22Rv1 (cell line): ENCODE measurements at regions not wholly inside any gene's neighbourhood (a gene's known extent, or its start where the extent isn't known, plus 50 kb on each side); places are given as distances from the start of the nearest gene placed in this dataset.

Experiments used
- H3K27ac ChIP-seq: fragments of 450-650 bp; 2 replicates; pipeline ENCODE4 v1.5.1; 2017
- ZFX ChIP-seq: fragments of 450-650 bp; IDR thresholded peaks from 2 replicates; pipeline ENCODE4 v1.6.1; 2017; ENCODE audit warnings: antibody characterized with exemption, borderline replicate concordance
- TF ChIP-seq, protein P1 (sequence below): fragments of 450-650 bp; IDR thresholded peaks from 2 replicates; pipeline ENCODE4 v1.5.1; 2017; ENCODE audit warnings: mild to moderate bottlenecking

DNA sequence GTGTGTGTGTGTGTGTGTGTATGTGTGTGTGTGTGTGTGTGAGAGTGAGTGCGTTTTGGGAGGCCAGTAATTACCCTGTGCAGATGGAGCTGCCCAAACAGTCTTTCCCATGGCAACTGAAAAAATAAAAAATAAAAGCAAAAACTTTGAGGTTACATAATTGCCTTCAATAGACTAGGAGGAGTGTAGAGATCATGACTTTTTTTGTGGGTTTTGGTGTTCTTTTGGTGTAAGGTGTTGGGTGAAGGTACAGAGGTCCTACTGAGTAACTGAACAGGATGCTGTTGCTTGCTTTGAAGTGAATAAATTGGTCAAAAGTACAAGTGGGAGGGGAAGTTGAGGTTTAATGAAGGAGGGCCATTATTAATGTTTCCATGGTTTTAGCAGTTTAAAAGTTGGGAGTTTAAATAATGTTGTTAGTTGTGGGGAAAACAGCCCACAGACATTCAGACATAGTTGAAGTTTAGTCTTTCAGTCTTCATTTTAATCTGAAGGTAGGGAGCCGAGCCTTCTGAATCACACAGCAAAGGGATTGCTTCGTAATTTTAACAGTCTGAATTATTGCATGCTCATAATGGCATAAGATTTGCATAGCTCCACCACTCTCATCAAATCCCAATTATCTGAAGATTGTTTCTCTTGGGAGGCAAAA is 251.4 kb downstream of the PRL start:
- no peak for TF ChIP-seq ZFX
- no peak overlapping the region for H3K27ac ChIP-seq

DNA sequence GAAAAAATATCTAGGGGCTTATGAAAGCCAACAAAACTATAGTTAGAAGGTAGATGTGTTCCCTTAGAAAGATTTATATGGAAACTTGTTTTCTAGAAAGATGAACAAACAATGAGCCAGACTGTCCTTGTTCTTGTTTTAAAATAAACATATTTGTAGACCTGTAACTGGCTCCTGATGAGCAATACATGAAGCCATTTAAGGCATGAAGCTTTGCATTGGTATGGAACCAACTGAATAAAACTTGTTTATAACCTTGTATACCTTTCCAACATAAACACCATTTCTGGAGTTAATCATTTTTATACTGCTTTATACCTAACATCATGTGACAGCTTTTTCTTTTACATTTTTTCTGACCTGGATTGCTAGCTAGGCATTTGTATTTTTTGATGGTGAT is 247.8 kb downstream of the PRL start:
- TF ChIP-seq, protein P1, sequence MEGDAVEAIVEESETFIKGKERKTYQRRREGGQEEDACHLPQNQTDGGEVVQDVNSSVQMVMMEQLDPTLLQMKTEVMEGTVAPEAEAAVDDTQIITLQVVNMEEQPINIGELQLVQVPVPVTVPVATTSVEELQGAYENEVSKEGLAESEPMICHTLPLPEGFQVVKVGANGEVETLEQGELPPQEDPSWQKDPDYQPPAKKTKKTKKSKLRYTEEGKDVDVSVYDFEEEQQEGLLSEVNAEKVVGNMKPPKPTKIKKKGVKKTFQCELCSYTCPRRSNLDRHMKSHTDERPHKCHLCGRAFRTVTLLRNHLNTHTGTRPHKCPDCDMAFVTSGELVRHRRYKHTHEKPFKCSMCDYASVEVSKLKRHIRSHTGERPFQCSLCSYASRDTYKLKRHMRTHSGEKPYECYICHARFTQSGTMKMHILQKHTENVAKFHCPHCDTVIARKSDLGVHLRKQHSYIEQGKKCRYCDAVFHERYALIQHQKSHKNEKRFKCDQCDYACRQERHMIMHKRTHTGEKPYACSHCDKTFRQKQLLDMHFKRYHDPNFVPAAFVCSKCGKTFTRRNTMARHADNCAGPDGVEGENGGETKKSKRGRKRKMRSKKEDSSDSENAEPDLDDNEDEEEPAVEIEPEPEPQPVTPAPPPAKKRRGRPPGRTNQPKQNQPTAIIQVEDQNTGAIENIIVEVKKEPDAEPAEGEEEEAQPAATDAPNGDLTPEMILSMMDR, result no peak
- TF ChIP-seq ZFX, result no peak

DNA sequence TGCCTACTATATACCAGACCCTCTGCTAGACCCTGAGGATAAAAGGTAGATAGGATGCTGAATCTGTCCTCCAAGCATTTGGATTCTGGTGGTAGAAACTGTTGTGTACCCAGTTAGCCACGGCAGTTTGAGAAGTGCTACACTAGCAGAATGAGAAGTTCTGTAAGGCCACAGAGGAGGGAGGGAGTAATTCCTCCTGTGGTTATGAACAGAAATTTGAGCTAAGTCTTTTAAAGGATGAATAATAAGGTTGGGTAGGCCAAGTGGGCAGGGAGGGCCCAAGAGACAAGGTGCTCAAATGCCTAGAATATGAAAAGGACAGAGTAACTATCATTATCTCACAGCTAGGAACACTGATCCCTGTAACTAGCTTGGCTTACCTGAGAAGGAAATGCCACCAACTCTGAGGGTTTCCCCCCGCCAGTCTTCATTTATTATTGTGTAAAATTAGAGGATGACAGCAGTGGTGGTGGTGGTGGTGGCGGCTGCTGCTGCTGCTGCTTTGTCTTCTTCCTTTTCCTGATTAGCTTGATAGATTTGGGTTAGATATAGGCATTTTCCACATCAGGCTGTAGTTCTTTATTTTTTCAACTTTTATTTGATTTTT is 243.3 kb downstream of the PRL start:
- TF ChIP-seq, protein P1, result no peak
- TF ChIP-seq ZFX, result no peak
- no peak overlapping the region for H3K27ac ChIP-seq

More for the DNA sequence above, 247.8 kb downstream of the PRL start:
- no peak overlapping the region for H3K27ac ChIP-seq

DNA sequence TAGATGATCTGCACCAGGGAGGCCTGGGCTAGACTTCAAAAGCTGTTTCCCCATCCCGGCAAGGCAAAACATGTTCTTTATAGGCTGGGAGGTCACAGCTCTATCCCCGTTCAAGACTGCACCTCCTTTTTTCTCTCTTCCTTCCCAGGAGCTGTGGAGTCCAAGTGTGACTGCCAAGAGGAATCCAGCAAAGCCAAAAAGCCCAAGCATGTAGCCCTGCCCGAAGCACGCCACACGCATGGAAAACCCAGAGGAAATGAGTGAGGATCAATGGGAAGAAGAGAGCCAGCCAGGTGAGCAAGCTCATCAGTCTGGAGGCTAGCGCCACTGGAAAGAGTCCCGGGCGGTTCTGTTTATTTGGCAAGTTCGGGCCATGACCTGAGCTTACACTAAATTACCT is 240.4 kb downstream of the PRL start:
- TF ChIP-seq ZFX, result no peak
- TF ChIP-seq, protein P1, result no peak
- no peak overlapping the region for H3K27ac ChIP-seq

DNA sequence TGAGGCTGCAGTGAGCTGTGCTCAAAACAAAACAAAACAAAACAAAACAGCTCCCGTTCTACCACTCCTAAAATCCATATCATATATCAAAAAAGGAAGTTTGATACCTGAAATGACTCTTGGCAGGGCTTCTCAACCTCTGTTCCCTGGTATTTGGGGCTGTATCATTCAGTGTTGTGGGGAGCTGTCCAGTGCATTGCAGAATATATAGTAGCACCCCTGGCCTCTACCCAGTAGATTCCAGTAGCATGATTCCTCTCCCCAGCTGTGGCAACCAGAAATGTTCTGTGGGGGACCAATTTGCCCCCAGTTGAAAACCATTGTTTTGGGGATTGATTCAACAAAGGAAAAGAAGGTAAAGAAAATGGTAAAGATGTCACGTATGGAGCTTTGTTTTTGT is 238.9 kb downstream of the PRL start:
- no peak for TF ChIP-seq ZFX
- TF ChIP-seq, protein P1, result no peak
- H3K27ac ChIP-seq, result no peak overlapping the region

DNA sequence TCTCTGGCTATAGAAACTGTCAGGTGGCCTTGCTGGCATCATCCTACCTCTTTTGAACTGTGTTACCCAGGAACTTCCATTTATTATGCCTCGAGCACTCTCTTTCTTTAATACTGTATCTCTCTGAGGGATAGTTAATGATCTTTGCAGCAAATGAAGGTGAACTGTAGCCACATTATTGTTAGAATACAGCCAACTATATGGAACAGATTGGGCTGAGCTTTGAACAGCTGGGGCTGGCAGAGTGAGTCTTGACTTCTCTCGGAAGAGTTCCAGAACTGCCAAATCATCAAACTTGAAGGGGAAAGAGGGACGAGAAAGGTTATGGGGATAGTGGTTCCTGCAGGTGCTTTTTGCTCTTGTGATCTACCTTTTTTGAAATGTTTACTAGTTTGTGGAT is 237.7 kb downstream of the PRL start:
- TF ChIP-seq ZFX, result no peak
- TF ChIP-seq, protein P1, result no peak
- no peak overlapping the region for H3K27ac ChIP-seq

DNA sequence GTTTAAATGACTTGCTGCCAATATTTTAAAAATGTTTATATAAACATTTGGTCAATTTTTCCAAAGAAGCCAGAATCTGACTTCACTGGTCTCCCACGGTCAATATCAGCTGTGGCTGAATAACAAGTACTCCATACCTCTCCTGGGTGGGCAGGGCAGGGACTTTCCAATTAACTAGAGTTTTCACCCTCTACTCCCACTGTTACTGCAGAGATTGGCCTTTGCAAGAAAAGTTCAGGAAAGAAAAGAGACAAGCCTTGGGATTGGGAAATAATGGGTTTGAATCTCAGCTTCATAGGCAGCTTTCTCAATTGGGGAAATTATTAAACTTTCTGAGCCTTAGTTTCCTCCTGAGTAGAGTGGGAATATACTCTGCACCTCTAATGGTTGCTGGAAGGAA is 236.9 kb downstream of the PRL start:
- H3K27ac ChIP-seq, result no peak overlapping the region

More for the DNA sequence above, 236.9 kb downstream of the PRL start:
- TF ChIP-seq, protein P1, result no peak
- no peak for TF ChIP-seq ZFX
